Gastroesophageal sphincter (tissue), 3 donors: ENCODE measurements at regions not wholly inside any gene's neighbourhood (a gene's known extent, or its start where the extent isn't known, plus 50 kb on each side); places are given as distances from the start of the nearest gene placed in this dataset.
"Not testable (repeated sequence)": the region's sequence is repeated elsewhere in the genome, so short reads cannot be mapped to it uniquely, and the experiment has no call there.

ENCODE experiments used
- CTCF ChIP-seq, 4 experiments: fragments of 200-600 bp in 2 of 4; fragments of 450-650 bp in 2 of 4; sonication (generic) in 1 of 4; IDR thresholded peaks; one replicate each; pipeline ENCODE4 v1.5.1; 2017 to 2019; ENCODE audit warnings: antibody characterized with exemption in 4 of 4, mild to moderate bottlenecking in 2 of 4, moderate library complexity in 2 of 4
- EP300 ChIP-seq: sonication (generic); formaldehyde crosslinking; IDR thresholded peaks from one replicate; pipeline ENCODE4 v1.6.1; 2017; ENCODE audit warnings: antibody characterized with exemption, mild to moderate bottlenecking

GRCh38 chr5:62994842-62995241, 416.2 kb downstream of the LRRC70 start:
- TF ChIP-seq CTCF (IDR thresholded peaks at IDR 0.05); EP300: not testable (repeated sequence)
